Endothelial cell of umbilical vein (primary cell): ENCODE measurements at regions not wholly inside any gene's neighbourhood (a gene's known extent, or its start where the extent isn't known, plus 50 kb on each side); places are given as distances from the start of the nearest gene placed in this dataset.

Experiments used
- BruUV-seq: library from RNA; stranded (reverse); fragments of 400-500 nt; replicated peaks from 2 replicates; lab custom pipeline; 2021; lab: Mats Ljungman, UMichigan
- CTCF ChIA-PET: fragments of 300-600, 350-600 bp; sonication (Branson Sonifier 250); formaldehyde crosslinking; loops from one replicate; lab custom pipeline; 2021; ENCODE audit warnings: antibody characterized with exemption, inconsistent platforms; lab: Charles Lee
- POLR2A ChIA-PET: fragments of 300-600, 350-600 bp; sonication (Branson Sonifier 250); formaldehyde crosslinking; loops from one replicate; lab custom pipeline; 2021; ENCODE audit warnings: antibody characterized with exemption, inconsistent platforms; lab: Charles Lee
- DNase-seq: peaks from one replicate; pipeline ENCODE4 v3.0.0-alpha.2; 2011; ENCODE audit warnings: low read depth, low spot score
- FAIRE-seq: peaks from 2 replicates; lab custom pipeline; 2011; peaks lifted over from hg19 to GRCh38; lab: Jason Lieb, UNC
- H2AFZ ChIP-seq: 2 replicates; pipeline ENCODE4 v1.6.0; 2012; ENCODE audit warnings: low read depth, low read length, control low read depth, inconsistent platforms
- H3K27ac ChIP-seq: 2 replicates; pipeline ENCODE4 v1.5.1; 2011; ENCODE audit warnings: low read depth, mild to moderate bottlenecking, control low read depth, low read length, moderate library complexity; ENCODE audit not compliant: insufficient read depth
- H3K27me3 ChIP-seq, 2 experiments: 2 replicates each; pipeline versions ENCODE4 v1.6.0 to v1.6.1; 2011; ENCODE audit warnings: low read length in 2 of 2, mixed read lengths in 1 of 2; ENCODE audit not compliant: control insufficient read depth in 2 of 2, insufficient read depth in 2 of 2
- H3K36me3 ChIP-seq, 2 experiments: 2 replicates in 1 of 2; 3 replicates in 1 of 2; pipeline ENCODE4 v1.5.1; 2011; ENCODE audit warnings: low read length in 2 of 2, mild to moderate bottlenecking in 1 of 2, moderate library complexity in 1 of 2; ENCODE audit not compliant: control insufficient read depth in 2 of 2, insufficient read depth in 2 of 2; ENCODE audit errors: extremely low read depth in 1 of 2
- H3K4me1 ChIP-seq: 3 replicates; pipeline ENCODE4 v1.5.1; 2011; ENCODE audit warnings: mild to moderate bottlenecking, low read length; ENCODE audit not compliant: control insufficient read depth, insufficient read depth; ENCODE audit errors: extremely low read depth
- H3K4me2 ChIP-seq: 2 replicates; pipeline ENCODE4 v1.6.1; 2011; ENCODE audit warnings: low read length, control low read depth, mixed read lengths; ENCODE audit not compliant: insufficient read depth
- H3K4me3 ChIP-seq, 3 experiments: fragments of 200-600 bp in 1 of 3; sonication (generic), shearing (Covaris generic) in 1 of 3; replicated peaks in 1 of 3; 2 replicates each; pipeline ENCODE4 v1.5.1; 2011 to 2016; ENCODE audit warnings: control low read depth in 3 of 3, low read length in 3 of 3, mild to moderate bottlenecking in 2 of 3, inconsistent platforms in 1 of 3, low read depth in 1 of 3, moderate library complexity in 1 of 3; ENCODE audit not compliant: insufficient read depth in 1 of 3
- H3K79me2 ChIP-seq: 2 replicates; pipeline ENCODE4 v1.6.0; 2012; ENCODE audit warnings: low read length, inconsistent platforms; ENCODE audit not compliant: control insufficient read depth, insufficient read depth
- H3K9ac ChIP-seq: replicated peaks from 2 replicates; pipeline ENCODE3; 2011; ENCODE audit warnings: low read length, control low read depth; ENCODE audit not compliant: insufficient read depth; ENCODE audit errors: extremely low read depth
- H3K9me1 ChIP-seq: replicated peaks from 3 replicates; pipeline ENCODE4 v1.6.0; 2011; ENCODE audit warnings: mild to moderate bottlenecking, low read length; ENCODE audit not compliant: control insufficient read depth, insufficient read depth; ENCODE audit errors: extremely low read depth
- H3K9me3 ChIP-seq: replicated peaks from 2 replicates; pipeline ENCODE4 v1.5.1; 2012; ENCODE audit warnings: low read length, inconsistent platforms; ENCODE audit not compliant: control insufficient read depth, insufficient read depth
- H4K20me1 ChIP-seq: replicated peaks from 2 replicates; pipeline ENCODE3; 2011; ENCODE audit warnings: mild to moderate bottlenecking, low read length; ENCODE audit not compliant: control insufficient read depth, insufficient read depth; ENCODE audit errors: extremely low read depth
- EZH2 ChIP-seq: IDR thresholded peaks from 2 replicates; pipeline ENCODE4 v1.6.1; 2012; ENCODE audit warnings: borderline replicate concordance, low read depth, mild to moderate bottlenecking, moderate library complexity, low read length, inconsistent platforms; ENCODE audit not compliant: severe bottlenecking
- FOS ChIP-seq: IDR thresholded peaks from 2 replicates; pipeline ENCODE4 v1.6.1; 2011; ENCODE audit warnings: mild to moderate bottlenecking, low read length, moderate library complexity, borderline replicate concordance; ENCODE audit not compliant: insufficient read depth
- GATA2 ChIP-seq: IDR thresholded peaks from 2 replicates; pipeline ENCODE4 v1.7.0; 2011; ENCODE audit warnings: low read depth, mild to moderate bottlenecking, moderate library complexity, mixed read lengths, low read length; ENCODE audit not compliant: insufficient read length, insufficient read depth
- JUN ChIP-seq: IDR thresholded peaks from 2 replicates; pipeline ENCODE4 v1.6.1; 2011; ENCODE audit warnings: borderline replicate concordance, low read depth; ENCODE audit not compliant: insufficient read length, insufficient read depth
- MYC ChIP-seq: IDR thresholded peaks from one replicate; pipeline ENCODE4 v1.6.1; 2011; ENCODE audit warnings: mild to moderate bottlenecking, low read depth, low read length
- POLR2A ChIP-seq: IDR thresholded peaks from 2 replicates; pipeline ENCODE4 v1.6.1; 2012; ENCODE audit warnings: low read depth, mild to moderate bottlenecking, control low read depth, low read length
- POLR2AphosphoS5 ChIP-seq: IDR thresholded peaks from 2 replicates; pipeline ENCODE4 v1.6.1; 2012; ENCODE audit warnings: low read depth, mild to moderate bottlenecking, control low read depth, low read length, moderate library complexity; ENCODE audit not compliant: insufficient read depth
- dilution Hi-C: fragments of 300-500 bp; cut with MboI; formaldehyde crosslinking; loops from one replicate; pipeline ENCODE4 v1.15.0; 2019; ENCODE audit warnings: low sequenced_read_pairs; ENCODE audit not compliant: extremely low pct_ligation_motif_present
- intact Hi-C: fragments of 100-400 bp; cut with micrococcal nuclease; formaldehyde crosslinking; loops from one replicate; pipeline ENCODE4 v1.10.0; 2022
- TF ChIP-seq, protein P1 (sequence below), 2 donors: IDR thresholded peaks; 1 replicate in 1 of 2; 2 replicates in 1 of 2; pipeline ENCODE4 v1.5.1; 2011; ENCODE audit warnings: low read length in 2 of 2, mild to moderate bottlenecking in 2 of 2, moderate library complexity in 2 of 2, control low read depth in 1 of 2, inconsistent platforms in 1 of 2, low read depth in 1 of 2; ENCODE audit not compliant: insufficient read depth in 1 of 2; ENCODE audit errors: extremely low read depth in 1 of 2
- TF ChIP-seq, protein P2 (sequence below): IDR thresholded peaks from 2 replicates; pipeline ENCODE4 v1.6.1; 2011; ENCODE audit not compliant: insufficient read depth, insufficient read length

DNA sequence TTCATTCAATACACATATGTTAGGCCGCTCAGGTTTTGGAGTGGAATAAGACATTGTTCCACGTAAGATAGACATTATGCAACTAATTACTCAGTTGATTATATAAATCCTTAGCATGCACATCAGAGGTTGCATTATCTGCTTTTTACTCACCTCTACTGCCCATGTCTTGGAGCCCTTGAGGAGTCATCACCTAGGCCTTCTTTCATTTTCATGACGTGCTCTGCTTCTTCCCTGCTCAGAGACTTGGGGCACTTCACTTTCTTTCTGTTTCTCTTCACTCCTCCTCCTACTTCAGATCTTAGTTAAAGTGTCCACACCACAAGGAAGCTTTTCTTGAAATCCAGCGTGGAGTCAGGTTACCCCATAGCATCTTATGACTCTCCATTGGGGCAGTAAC, 241.1 kb downstream of the TLR4 start:
- Histone ChIP-seq H3K4me3 (no peak overlapping the region), H3K27ac (no peak overlapping the region), H3K27me3 (no peaks in the 10 kb centered on the region), H3K4me2 (no peak overlapping the region), H3K36me3 (no peaks in the 10 kb centered on the region), H3K9me3 (no peaks in the 10 kb centered on the region), H3K9ac (no peak overlapping the region), H3K79me2 (no peaks in the 10 kb centered on the region), H4K20me1 (no peaks in the 10 kb centered on the region), H3K9me1 (no peaks in the 10 kb centered on the region), H3K4me1 (no peaks in the 10 kb centered on the region), H2AFZ (no peak overlapping the region)
- BruUV-seq, result no TSS peak
- ChIA-PET POLR2A (no interaction called here), CTCF (no interaction called here)
- DNase-seq (no peak), FAIRE-seq (no peak)
- intact Hi-C loops (no loop called here), dilution Hi-C loops (no loop called here)
- no peak for TF ChIP-seq POLR2A
- TF ChIP-seq FOS, result no peak
- TF ChIP-seq, protein P1, sequence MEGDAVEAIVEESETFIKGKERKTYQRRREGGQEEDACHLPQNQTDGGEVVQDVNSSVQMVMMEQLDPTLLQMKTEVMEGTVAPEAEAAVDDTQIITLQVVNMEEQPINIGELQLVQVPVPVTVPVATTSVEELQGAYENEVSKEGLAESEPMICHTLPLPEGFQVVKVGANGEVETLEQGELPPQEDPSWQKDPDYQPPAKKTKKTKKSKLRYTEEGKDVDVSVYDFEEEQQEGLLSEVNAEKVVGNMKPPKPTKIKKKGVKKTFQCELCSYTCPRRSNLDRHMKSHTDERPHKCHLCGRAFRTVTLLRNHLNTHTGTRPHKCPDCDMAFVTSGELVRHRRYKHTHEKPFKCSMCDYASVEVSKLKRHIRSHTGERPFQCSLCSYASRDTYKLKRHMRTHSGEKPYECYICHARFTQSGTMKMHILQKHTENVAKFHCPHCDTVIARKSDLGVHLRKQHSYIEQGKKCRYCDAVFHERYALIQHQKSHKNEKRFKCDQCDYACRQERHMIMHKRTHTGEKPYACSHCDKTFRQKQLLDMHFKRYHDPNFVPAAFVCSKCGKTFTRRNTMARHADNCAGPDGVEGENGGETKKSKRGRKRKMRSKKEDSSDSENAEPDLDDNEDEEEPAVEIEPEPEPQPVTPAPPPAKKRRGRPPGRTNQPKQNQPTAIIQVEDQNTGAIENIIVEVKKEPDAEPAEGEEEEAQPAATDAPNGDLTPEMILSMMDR (IDR thresholded peaks at IDR 0.05; ENCODE audit: extremely low read depth in 1 of 2, insufficient read depth in 1 of 2, low read depth in 1 of 2, low read length in 2 of 2), result no peak
- TF ChIP-seq EZH2, result no peak
- no peak for TF ChIP-seq POLR2AphosphoS5
- no peak for TF ChIP-seq GATA2
- no peak for TF ChIP-seq MYC
- TF ChIP-seq, protein P2, sequence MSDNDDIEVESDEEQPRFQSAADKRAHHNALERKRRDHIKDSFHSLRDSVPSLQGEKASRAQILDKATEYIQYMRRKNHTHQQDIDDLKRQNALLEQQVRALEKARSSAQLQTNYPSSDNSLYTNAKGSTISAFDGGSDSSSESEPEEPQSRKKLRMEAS, result no peak
- no peak for TF ChIP-seq JUN
